ENCODE measurements at regions not wholly inside any gene's neighbourhood (a gene's known extent, or its start where the extent isn't known, plus 50 kb on each side); places are given as distances from the start of the nearest gene placed in this dataset.

DNA sequence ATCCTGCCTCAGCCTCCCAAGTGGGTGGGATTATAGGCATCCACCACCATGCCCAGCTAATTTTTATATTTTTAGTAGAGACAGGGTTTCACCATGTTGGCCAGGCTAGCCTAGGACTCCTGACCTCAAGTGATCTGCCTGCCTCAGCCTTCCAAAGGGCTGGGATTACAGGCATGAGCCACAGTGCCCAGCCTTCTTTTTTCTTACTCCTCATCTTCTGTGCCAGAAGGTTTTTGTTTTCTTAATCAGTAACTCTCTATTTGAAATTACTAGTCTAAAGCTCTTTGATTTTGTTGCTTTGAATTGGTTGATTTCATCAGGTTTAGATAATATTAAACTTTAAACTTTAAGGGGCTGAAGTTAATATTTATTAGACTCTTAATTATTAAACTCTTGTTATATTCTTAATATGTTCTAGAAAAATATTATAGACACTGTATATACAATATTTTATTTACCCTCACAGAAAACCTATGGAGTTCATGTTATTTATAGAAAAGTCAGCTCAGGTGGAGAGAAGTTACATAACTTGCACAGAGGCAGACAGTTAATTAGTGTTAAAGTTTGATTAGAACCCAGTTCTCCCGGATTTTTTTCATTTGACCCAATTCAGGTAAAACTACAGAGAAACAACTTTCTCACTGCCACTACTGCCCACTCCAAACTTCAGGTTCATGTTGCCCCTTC is 177.4 kb upstream of the SGK1 start:
- no peak for DNase-seq (ENCODE audit: low spot score)

DNA sequence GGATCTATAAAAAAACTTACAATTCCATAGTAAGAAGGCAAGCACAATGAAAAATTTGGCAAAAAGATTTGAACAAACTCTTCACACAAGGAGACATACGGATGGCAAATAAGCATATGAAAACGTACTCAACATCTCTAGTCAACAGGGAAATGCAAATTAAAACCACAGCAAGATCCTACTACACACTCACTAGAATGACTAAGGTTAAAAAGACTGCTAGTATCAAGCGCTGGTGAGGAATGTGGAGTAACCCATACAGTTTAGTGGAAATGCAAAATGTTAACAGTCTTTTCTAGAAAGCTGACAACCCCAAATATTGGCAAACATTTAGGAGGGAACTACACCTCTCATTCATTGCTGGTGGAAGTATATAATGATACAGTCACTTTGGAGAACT is 175.9 kb upstream of the SGK1 start:
- no peak for DNase-seq (ENCODE audit: low spot score)

DNA sequence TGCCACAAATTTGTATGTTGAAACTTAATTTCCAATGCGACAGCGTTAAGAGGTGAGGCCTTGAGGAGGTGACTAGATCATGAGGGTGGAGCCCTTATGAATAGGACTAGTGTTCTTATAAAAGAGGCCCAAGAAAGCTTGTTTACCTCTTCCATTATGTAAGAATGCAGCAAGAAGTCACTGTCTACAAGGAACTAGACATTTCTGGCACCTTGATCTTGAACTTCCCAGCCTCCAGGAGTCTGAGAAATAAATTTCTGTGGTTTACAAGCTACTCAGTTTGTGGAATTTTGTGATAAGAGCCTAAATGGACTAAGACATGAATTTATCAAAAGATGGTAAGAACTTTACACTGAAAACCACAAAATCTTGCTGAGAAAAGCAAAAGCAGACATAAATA is 173.6 kb upstream of the SGK1 start:
- no peak for DNase-seq (ENCODE audit: low spot score)

GRCh38 chr6:134482593-134483270 is 164.8 kb upstream of the SGK1 start:
- DNase-seq (ENCODE audit: low spot score), result no peak

- no peak for DNase-seq (ENCODE audit: low spot score)
These were observed 164.1 kb upstream of the SGK1 start for GRCh38 chr6:134481966-134482365.

GRCh38 chr6:134480593-134480992 is 162.7 kb upstream of the SGK1 start:
- no peak for DNase-seq (ENCODE audit: low spot score)

DNA sequence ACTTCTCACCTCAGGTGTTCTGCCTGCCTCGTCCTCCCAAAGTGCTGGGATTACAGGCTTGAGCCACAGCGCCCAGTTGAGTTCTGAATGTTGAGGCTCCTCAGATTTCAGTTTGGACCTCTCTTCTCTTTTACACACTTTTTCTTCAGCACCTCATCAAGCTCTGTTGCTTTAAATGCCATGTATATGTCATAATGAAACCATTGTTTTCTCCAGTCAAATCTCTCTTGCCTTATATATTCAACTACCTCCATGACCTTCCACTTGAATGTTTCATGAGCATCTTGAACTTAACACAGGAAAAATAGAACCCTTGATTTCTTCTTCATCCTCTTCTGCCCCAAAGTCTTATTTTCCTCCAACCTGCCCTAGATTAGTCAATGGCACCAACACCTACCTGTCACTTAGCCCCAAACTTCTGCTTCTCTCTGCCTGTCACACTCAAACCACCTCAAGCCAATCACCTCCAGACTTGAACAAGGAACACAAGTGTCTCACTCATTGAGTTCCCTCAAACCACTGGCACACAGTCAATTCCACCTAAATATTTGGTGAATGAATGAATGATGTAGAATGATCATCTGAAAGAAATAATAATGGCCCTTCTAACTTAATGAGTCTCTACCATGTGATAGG is 161.0 kb upstream of the SGK1 start:
- DNase-seq (ENCODE audit: low spot score), result no peak

DNA sequence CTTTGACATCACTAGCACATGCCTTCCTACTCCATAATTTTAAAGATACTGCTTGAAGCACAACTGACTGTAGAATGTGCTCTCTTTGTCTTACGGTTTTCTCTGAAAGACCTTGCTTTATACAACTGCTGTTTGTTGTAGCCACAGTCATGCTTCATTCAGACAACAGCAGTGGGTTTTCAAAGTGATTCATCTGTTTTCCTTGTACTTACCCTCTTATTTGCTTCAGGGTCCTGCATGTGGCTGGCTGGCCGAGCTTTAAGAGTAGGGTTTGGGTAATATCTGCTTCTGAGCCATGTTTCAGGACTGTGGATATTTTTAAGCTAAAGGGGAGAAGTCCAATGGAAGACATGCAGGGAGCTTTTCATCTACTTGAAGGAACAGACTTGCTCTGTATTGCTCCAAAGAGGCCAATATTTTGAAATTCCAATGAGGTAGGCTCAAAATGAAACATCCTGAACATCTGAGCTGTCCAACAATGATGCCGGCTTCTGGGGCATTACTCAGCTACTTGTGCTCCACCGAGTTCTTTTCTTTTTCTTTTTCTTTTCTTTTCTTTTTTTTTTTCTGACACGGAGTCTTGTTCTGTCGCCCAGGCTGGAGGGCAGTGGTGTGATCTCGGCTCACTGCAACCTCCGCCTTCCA is 160.2 kb upstream of the SGK1 start:
- no peak for DNase-seq (ENCODE audit: low spot score)

DNA sequence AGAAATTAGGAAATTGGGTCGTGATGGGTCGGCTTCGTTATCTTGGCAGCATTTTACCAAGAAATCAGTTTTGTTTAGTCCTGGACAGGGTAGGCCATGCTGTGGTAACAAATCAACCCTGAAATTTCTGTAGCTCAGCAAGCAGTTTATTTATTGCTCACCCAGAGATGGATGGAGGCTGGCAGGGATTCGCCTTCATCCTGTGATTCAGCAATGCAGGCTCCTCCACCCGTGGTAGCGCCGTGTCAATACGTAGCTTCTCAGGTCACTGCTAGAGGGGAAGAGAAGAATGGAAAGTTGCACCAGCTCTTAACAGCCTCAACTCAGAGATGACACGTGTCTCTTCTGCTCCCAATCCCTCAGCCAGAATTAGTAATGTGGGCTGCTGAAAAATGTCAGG is 157.0 kb upstream of the SGK1 start:
- no peak for DNase-seq (ENCODE audit: low spot score)

DNA sequence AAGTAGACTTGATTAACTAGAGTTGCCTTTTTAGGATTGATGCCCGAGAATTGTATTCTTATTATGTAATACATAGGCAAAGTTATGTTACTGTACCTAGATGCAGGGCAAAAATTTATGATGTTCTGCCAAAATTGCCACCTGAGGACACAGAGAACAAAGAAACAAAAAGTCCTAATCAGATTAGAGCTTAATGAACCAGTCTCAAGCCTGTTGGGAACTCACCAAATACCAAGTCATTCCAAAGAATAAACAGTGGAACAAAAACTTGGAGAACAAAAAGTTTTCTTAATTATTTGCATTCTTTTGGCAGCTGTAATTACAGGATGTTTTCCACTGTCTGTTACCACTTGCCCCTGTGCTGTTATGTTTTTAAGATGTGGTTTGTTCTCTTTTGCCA is 154.7 kb upstream of the SGK1 start:
- DNase-seq (ENCODE audit: low spot score), result no peak

GRCh38 chr6:134472046-134472445 is 154.1 kb upstream of the SGK1 start:
- DNase-seq (ENCODE audit: low spot score), result no peak

GRCh38 chr6:134470457-134470975 is 152.6 kb upstream of the SGK1 start:
- DNase-seq (ENCODE audit: low spot score), result no peak

DNA sequence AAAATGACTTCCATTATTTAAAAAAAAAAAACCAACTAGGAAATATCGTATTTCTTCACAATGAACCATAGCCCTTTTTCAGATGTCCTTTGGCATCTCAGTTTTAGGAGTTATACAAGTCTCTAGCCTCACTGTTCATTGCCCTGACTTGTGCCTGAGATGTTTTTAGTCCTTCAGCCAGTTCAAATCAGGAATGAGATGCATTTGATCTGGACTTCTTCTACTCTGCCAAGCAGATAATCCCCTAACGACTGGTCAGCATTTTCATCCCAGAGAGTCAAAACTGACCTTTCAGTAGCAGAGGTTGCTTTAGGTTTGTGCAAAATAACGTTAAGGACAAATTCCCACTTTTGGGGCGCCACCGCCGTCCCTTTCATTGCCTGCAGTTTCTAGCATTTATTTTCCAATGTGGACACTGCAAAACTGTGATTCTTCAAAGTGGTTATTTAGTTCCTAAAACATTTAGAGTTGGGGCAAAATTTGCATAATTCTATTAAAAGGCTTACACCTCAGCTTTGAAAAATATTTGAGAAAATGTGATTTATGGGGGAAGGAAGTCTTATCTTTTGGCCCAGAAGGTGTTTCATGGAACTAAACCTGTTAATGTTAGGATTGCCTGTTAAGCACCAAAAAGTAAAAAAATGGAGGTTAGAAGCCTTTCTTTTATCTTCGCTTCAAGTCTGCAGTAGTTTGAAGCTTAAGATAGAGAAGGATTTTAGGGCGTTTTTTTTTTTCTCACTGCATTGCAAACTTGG is 152.0 kb upstream of the SGK1 start:
- no peak for DNase-seq (ENCODE audit: low spot score)

DNA sequence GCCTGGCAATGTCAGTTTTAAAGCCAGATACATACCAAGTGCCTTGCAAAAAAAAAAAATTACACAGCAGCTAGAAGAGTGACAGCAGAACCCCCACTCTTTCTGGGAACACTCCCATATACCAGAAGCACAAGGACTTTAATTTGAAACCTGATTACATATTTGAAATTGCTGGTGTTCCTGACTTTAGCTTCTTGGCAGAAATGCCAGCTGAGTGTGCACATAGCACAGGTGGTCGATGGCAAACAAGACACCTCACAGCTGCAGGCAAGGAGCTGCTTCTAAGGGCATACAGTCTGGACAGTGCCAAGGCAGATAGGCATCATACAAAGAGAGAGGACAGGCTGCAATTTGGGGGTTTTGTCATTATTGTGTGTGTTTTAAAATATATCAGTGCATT is 150.7 kb upstream of the SGK1 start:
- no peak for DNase-seq (ENCODE audit: low spot score)

- DNase-seq (ENCODE audit: low spot score), result no peak
These were observed 149.7 kb upstream of the SGK1 start for GRCh38 chr6:134467620-134468019.

GRCh38 chr6:134466771-134467525 is 149.0 kb upstream of the SGK1 start:
- DNase-seq (ENCODE audit: low spot score), result no peak

GRCh38 chr6:134464690-134465411 is 146.9 kb upstream of the SGK1 start:
- DNase-seq (ENCODE audit: low spot score), result no peak

DNA sequence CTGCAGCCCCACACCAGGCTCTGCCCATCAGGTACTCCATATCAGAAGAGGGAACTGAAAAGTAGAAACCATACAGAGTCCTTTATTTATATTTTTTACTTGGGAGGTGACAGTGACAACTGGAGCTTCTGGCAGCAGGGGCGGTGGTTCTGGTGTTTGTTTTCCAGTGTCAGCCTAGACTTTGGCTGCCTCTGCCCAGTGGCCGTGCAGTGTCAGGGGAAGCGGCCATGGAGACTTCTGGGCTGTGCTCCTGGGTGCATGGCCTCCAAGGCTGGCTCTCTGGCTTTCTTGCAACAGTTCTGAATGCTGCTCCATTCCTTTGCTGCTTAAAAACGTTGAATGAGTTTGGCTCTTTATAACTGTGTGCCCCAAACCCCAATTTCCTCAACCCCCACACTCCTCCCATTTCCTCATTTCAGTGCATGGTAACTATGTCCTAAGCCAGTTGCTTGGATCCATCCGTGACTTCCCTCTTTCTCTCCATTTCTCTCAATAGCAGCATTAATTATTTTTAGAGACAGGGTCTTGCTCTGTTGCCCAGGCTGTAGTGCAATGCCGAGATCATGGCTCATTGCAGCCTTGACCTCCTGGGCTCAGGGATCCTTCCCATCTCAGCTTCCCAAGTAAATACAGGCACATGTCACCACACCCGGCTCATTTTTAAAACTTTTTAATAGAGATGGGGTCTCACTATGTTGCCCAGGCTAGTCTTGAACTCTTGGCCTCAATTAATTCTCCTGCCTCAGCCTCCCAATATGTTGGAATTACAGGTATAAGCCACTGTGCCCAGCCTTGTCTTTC is 141.1 kb upstream of the SGK1 start:
- no peak for DNase-seq (ENCODE audit: low spot score)

GRCh38 chr6:134457941-134458340 is 140.0 kb upstream of the SGK1 start:
- no peak for DNase-seq (ENCODE audit: low spot score)

- no peak for DNase-seq (ENCODE audit: low spot score)
These were observed 138.3 kb upstream of the SGK1 start for GRCh38 chr6:134456226-134456625.
